IgD-negative memory B cell (primary cell): ENCODE measurements at regions not wholly inside any gene's neighbourhood (a gene's known extent, or its start where the extent isn't known, plus 50 kb on each side); places are given as distances from the start of the nearest gene placed in this dataset.
A peak's percentile ranks its signal among the peaks of the same experiment; 100 is the strongest.
"Not testable (repeated sequence)": the region's sequence is repeated elsewhere in the genome, so short reads cannot be mapped to it uniquely, and the experiment has no call there.

Experiments
- H3K27ac Mint-ChIP-seq, 3 donors: one replicate each; pipeline ENCODE4 v1.8.0; 2020 to 2022; ENCODE audit warnings: mild to moderate bottlenecking in 3 of 3, mixed read lengths in 3 of 3, moderate library complexity in 1 of 3
- H3K27me3 Mint-ChIP-seq: one replicate; pipeline ENCODE4 v1.8.0; 2021; ENCODE audit warnings: mixed read lengths
- H3K36me3 Mint-ChIP-seq: one replicate; pipeline ENCODE4 v1.8.0; 2020; ENCODE audit warnings: mild to moderate bottlenecking, mixed read lengths
- H3K4me1 Mint-ChIP-seq, 3 donors: one replicate each; pipeline ENCODE4 v1.8.0; 2020 to 2022; ENCODE audit warnings: mixed read lengths in 3 of 3, mild to moderate bottlenecking in 1 of 3
- H3K4me3 Mint-ChIP-seq, 4 donors: one replicate each; pipeline ENCODE4 v1.8.0; 2020 to 2022; ENCODE audit warnings: mild to moderate bottlenecking in 4 of 4, mixed read lengths in 4 of 4, moderate library complexity in 3 of 4
- H3K9me3 Mint-ChIP-seq, 3 donors: one replicate each; pipeline ENCODE4 v1.8.0; 2020 to 2021; ENCODE audit warnings: mixed read lengths in 3 of 3, mild to moderate bottlenecking in 1 of 3

GRCh38 chr6:133767357-133767970 lies 121.4 kb upstream of the TCF21 start:
- Mint-ChIP-seq H3K27me3 (peaks cover 8% of the 10 kb centered on the region), H3K4me1 (no peaks in the 10 kb centered on the region), H3K36me3 (peaks cover 2% of the 10 kb centered on the region), H3K27ac (no peak overlapping the region), H3K4me3 (no peak overlapping the region), H3K9me3 (peaks cover 0 to 3% (median 2%) of the 10 kb centered on the region in 3 donors)

GRCh38 chr6:133768656-133769295 lies 120.1 kb upstream of the TCF21 start:
- H3K4me3 Mint-ChIP-seq: no peak overlapping the region
- no peak overlapping the region for H3K27ac Mint-ChIP-seq
- no peaks in the 10 kb centered on the region for H3K4me1 Mint-ChIP-seq
- H3K36me3 Mint-ChIP-seq: peaks cover 2% of the 10 kb centered on the region
- peaks cover 6% of the 10 kb centered on the region for H3K27me3 Mint-ChIP-seq
- peaks cover 0 to 5% (median 2%) of the 10 kb centered on the region in 3 donors for H3K9me3 Mint-ChIP-seq

DNA sequence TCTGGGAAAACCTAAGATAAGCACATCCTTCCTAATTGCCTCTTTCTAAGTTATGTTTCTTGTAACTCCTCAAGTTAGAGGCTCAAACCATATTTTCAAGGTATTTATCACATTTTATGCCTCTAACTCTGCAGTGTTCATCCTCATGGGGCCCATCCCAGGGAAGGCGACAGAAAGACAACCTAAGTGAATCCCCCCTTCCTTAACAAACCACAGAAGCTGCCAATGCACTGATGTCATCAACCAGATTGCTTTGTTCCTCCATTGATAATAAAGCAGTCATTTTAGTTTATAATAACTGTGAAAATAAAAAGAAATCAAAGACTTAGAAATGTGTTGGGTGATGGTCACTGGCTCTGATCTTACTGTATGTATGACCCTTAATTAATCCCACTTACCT lies 119.5 kb upstream of the TCF21 start:
- H3K27me3 Mint-ChIP-seq: peaks cover 5% of the 10 kb centered on the region
- no peak overlapping the region for H3K4me3 Mint-ChIP-seq
- peaks cover 2% of the 10 kb centered on the region for H3K36me3 Mint-ChIP-seq
- H3K4me1 Mint-ChIP-seq: no peaks in the 10 kb centered on the region
- H3K27ac Mint-ChIP-seq: no peak overlapping the region
- H3K9me3 Mint-ChIP-seq: peaks cover 0 to 6% (median 2%) of the 10 kb centered on the region in 3 donors

DNA sequence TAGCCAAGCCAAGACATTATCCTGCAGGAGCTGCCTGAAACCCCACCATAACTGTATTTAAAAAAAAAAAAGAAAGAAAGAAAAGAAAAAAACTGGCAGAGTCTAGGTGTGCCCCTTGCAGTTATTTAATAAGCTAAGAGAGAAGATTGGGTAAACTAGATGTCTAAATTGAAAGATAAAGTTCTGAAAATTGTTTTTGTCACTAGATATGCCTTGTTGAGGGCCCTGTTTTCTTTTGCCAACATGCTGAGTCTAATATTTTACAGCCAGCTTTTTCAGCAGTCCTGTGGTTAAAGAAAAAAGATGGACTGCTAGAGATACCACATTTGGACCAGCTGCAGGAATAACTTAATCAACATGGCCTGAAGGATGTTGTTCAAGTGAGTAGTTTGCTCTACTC lies 116.3 kb upstream of the TCF21 start:
- no peaks in the 10 kb centered on the region for H3K4me1 Mint-ChIP-seq
- H3K4me3 Mint-ChIP-seq: no peak overlapping the region
- H3K36me3 Mint-ChIP-seq: no peaks in the 10 kb centered on the region
- H3K9me3 Mint-ChIP-seq: peaks cover 0 to 6% (median 3%) of the 10 kb centered on the region in 3 donors
- peaks cover 2% of the 10 kb centered on the region for H3K27me3 Mint-ChIP-seq
- no peak overlapping the region for H3K27ac Mint-ChIP-seq

DNA sequence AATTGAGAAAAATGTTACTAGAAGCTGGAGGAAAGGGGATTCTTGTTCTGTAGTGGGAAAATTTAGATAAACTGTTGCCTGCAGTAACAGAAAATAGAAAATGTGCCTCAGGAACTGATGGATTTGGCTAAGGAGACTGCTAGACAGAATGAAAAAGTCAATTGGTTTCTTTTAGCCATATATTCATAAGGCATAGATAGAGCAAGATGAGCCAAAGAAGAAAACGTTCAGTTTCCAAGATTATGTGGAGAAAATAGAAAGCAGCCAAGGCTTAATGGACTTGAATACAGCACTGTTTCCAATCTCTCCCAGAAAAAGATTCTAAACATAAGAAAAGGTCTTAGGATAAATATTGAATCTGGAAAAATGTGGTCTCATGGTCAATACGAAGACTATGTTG lies 115.1 kb upstream of the TCF21 start:
- H3K9me3 Mint-ChIP-seq: peaks cover 0 to 6% (median 3%) of the 10 kb centered on the region in 3 donors
- no peak overlapping the region for H3K4me3 Mint-ChIP-seq
- no peaks in the 10 kb centered on the region for H3K4me1 Mint-ChIP-seq
- H3K36me3 Mint-ChIP-seq: no peaks in the 10 kb centered on the region
- peaks cover 2% of the 10 kb centered on the region for H3K27me3 Mint-ChIP-seq
- H3K27ac Mint-ChIP-seq: no peak overlapping the region

DNA sequence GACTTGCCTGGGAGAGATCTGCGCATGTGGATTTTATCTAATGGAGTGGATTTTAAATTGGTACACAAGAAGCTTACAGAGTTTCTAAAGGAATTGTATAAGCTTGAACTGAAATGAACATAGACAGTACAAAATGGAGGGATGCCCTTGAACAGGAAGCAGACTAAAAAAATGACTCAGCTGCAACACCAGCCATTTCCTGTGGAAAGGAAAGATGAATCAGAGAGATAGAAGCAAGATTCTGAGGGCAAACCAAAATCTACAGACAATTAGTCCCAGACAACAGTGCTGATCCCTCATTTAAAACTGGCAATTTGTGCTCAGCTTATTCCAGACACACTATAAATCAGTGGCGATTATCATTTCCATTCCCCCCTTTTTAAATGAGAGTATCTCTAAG lies 114.6 kb upstream of the TCF21 start:
- no peaks in the 10 kb centered on the region for H3K4me1 Mint-ChIP-seq
- peaks cover 2% of the 10 kb centered on the region for H3K27me3 Mint-ChIP-seq
- H3K27ac Mint-ChIP-seq: no peak overlapping the region
- H3K9me3 Mint-ChIP-seq: peaks cover 0 to 6% (median 3%) of the 10 kb centered on the region in 3 donors
- no peaks in the 10 kb centered on the region for H3K36me3 Mint-ChIP-seq
- H3K4me3 Mint-ChIP-seq: no peak overlapping the region

GRCh38 chr6:133778414-133779130 lies 110.3 kb upstream of the TCF21 start:
- no peak overlapping the region for H3K4me3 Mint-ChIP-seq
- no peaks in the 10 kb centered on the region for H3K4me1 Mint-ChIP-seq
- peaks cover 0 to 5% (median 3%) of the 10 kb centered on the region in 3 donors for H3K9me3 Mint-ChIP-seq
- H3K27ac Mint-ChIP-seq: no peak overlapping the region
- H3K36me3 Mint-ChIP-seq: no peaks in the 10 kb centered on the region
- H3K27me3 Mint-ChIP-seq: no peaks in the 10 kb centered on the region

DNA sequence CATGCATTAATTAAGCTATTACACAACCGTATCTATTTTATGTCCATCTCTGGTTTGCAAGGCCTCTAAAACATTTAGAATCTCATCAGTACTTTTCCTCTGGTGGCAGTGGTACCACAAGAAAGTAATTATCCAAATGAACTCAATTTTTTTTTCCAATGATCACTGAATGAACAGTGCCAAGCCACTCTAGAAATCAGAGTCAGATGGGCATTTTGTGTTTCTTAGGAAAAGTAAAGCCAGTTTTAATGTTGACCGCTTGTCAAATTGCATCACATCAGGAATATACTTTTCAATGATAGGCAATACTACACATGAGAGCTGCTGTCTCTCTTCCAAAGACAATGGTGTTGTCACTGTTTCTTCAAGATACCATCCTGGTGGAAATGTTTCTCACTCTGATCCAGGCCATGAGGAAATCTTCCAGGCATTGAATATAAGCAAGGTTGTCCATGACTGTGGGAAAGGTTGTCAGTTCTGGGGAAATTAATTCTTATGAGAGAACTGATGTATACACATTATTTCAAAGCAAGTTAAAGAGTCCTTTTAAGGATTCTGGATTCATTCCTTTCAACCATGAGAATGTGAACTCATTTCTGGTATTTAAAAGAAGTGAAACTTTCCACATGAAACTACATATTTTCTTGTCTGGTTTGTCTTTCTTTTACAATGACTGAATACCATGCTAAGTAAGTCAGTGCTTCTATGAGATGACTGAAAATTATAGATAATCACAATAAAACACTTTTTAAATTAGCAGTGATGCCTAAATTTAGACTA lies 108.8 kb upstream of the TCF21 start:
- Mint-ChIP-seq H3K9me3 (peaks cover 0 to 3% (median 3%) of the 10 kb centered on the region in 3 donors), H3K27ac (no peak overlapping the region), H3K4me1 (no peaks in the 10 kb centered on the region), H3K4me3 (no peak overlapping the region), H3K27me3 (no peaks in the 10 kb centered on the region), H3K36me3 (no peaks in the 10 kb centered on the region)

DNA sequence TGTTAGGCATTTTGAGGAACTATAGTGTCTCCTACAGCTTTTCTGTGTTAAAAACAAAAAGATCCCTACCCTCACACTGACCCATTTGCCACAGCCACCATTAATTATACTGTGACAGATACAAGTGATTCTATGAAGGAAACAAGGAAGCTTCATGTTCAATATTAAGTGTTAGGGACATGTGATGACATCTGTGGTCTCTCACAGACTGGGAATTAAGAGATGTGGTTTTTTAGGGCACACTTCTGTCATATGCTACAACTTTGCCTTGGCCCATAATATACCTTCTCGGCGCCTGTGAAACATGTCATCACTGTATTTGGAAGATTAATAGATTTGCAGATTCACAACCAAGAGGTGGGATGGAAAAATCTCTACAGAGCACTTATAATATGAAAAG lies 102.9 kb upstream of the TCF21 start:
- H3K27me3 Mint-ChIP-seq: peaks cover 2% of the 10 kb centered on the region
- H3K27ac Mint-ChIP-seq: no peak overlapping the region
- no peak overlapping the region for H3K4me3 Mint-ChIP-seq

DNA sequence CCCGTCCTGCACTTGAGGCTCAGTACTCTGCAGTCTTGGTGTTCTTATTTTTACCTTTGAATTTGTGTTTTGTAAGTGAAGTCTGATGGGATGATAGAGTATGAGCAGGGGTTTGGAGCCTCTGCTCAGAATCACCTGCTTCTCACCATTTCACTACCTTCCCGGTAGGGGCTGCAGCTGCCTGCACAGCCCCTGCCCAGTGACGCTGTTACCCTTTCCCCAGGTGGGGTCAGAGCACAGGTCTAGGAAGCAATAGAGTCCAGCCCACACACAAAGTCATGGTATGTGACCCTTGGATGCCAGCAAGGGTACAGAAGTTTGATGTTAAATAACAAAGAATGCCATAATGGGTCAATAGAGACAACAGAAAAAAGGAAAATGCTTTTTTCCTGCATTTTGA lies 101.8 kb upstream of the TCF21 start:
- Mint-ChIP-seq H3K4me1 (no peaks in the 10 kb centered on the region), H3K36me3 (no peaks in the 10 kb centered on the region), H3K4me3 (no peak overlapping the region), H3K9me3 (peaks cover 0 to under 1% (median 0%) of the 10 kb centered on the region in 3 donors), H3K27me3 (peaks cover 2% of the 10 kb centered on the region), H3K27ac (no peak overlapping the region)

More for the DNA sequence above, 102.9 kb upstream of the TCF21 start:
- H3K4me1 Mint-ChIP-seq: no peaks in the 10 kb centered on the region
- H3K36me3 Mint-ChIP-seq: no peaks in the 10 kb centered on the region
- H3K9me3 Mint-ChIP-seq: peaks cover 0 to 3% (median 0%) of the 10 kb centered on the region in 3 donors

DNA sequence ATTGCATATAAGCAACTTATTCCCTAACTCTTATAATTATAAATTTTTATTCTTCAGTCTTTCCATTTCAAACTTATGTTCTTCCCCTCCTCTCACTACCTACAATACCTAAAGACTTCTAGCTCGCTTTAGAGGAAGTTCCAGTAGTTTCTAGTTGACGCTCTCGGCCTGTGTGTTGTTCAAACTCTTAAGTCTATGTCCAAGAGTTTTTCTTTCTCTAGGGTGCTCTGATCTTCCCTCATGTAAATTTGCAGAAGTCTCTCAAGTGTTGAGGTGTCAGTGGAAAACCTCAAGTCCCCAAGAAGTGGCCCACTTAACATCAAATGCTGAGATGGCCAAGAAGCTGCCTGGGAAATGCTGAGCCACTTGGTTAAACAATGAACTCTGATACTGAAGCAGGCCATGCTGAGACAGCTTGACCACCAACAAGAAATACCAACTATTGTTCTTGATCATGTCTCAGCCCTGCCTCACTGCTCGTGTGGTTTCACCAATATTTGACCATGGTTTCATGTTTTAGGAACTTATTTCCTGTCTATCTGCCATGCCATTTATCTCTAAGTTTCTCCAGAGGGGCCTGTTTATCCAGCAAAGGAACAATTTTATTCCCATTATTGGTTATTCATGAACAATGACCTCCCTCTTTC lies 100.9 kb upstream of the TCF21 start:
- Mint-ChIP-seq H3K9me3 (peaks cover 0 to 1% (median under 1%) of the 10 kb centered on the region in 3 donors), H3K27ac (peak overlapping the region in 1 of 3 donors; percentile 20)

DNA sequence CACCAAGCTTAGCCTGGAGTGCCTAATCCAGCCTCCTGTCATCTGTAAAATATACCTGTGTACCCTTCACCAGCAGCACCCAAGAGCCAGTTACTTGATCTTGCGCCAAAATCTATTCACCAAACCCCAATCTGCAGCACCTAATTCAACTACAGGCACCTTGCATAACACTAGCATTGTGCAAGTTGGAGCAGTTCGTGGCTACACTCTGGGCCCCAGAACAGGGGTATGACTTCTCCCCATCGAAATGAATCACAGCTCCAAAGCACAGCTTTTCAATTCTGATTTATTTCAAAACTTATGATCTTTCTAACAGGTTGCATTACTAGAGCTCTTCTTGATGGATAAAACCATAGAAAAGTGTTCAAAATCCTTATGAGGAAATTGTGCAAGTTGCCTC lies 100.4 kb upstream of the TCF21 start:
- peaks cover 0 to 5% (median 3%) of the 10 kb centered on the region in 3 donors for H3K9me3 Mint-ChIP-seq
- H3K4me3 Mint-ChIP-seq: no peak overlapping the region
- H3K4me1 Mint-ChIP-seq: no peaks in the 10 kb centered on the region
- H3K27ac Mint-ChIP-seq: peak overlapping the region in 1 of 3 donors; percentile 20
- no peaks in the 10 kb centered on the region for H3K36me3 Mint-ChIP-seq
- H3K27me3 Mint-ChIP-seq: peaks cover 2% of the 10 kb centered on the region

More for the DNA sequence above, 100.9 kb upstream of the TCF21 start:
- Mint-ChIP-seq H3K27me3 (peaks cover 2% of the 10 kb centered on the region), H3K4me1 (no peaks in the 10 kb centered on the region), H3K36me3 (no peaks in the 10 kb centered on the region), H3K4me3 (no peak overlapping the region)

GRCh38 chr6:133789449-133789848 lies 99.5 kb upstream of the TCF21 start:
- H3K9me3 Mint-ChIP-seq, H3K4me1 Mint-ChIP-seq, H3K4me3 Mint-ChIP-seq, H3K36me3 Mint-ChIP-seq, H3K27ac Mint-ChIP-seq, H3K27me3 Mint-ChIP-seq: not testable (repeated sequence)

GRCh38 chr6:133790756-133791155 lies 98.2 kb upstream of the TCF21 start:
- not testable (repeated sequence) for H3K36me3 Mint-ChIP-seq, H3K4me1 Mint-ChIP-seq, H3K4me3 Mint-ChIP-seq, H3K9me3 Mint-ChIP-seq, H3K27me3 Mint-ChIP-seq
- H3K27ac Mint-ChIP-seq: peak overlapping the region in 1 of 3 donors; percentile 2

- H3K4me1 Mint-ChIP-seq, H3K27me3 Mint-ChIP-seq, H3K27ac Mint-ChIP-seq, H3K36me3 Mint-ChIP-seq, H3K9me3 Mint-ChIP-seq, H3K4me3 Mint-ChIP-seq: not testable (repeated sequence)
Measured at GRCh38 chr6:133795051-133795450, 93.9 kb upstream of the TCF21 start.
